ENCODE measurements at regions not wholly inside any gene's neighbourhood (a gene's known extent, or its start where the extent isn't known, plus 50 kb on each side); places are given as distances from the start of the nearest gene placed in this dataset.

DNA sequence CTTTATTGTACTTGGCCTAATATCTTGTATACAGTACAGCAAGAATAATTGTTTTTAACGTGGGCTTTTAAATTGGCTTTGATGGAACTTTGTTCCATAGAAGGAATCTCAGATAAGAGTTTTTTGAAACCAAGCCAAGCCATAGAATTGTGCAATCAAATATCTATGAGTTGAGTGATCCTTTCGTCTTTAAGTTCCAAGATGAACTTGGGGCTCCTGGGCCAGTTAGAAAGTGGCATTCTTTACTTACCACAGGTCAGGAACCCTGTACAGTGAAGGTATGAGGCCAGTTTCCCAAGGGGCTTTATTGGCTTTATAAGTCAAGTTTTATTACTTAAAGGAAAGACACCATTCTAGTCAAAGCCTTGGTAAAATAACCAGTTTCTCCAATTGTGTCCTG lies 2104.2 kb downstream of the PCDH7 start:
- DNase-seq (no peak), ATAC-seq (no peak)
- no peaks in the 10 kb centered on the region for H3K27me3 ChIP-seq
- 29 to 45% methylated on average over 2 of the region's 2 CpGs for WGBS, 2 donors
- intact Hi-C loops (cut with DNase I) = no loop called here
- H3K4me1 ChIP-seq = no peaks in the 10 kb centered on the region
- TF ChIP-seq, protein P1, sequence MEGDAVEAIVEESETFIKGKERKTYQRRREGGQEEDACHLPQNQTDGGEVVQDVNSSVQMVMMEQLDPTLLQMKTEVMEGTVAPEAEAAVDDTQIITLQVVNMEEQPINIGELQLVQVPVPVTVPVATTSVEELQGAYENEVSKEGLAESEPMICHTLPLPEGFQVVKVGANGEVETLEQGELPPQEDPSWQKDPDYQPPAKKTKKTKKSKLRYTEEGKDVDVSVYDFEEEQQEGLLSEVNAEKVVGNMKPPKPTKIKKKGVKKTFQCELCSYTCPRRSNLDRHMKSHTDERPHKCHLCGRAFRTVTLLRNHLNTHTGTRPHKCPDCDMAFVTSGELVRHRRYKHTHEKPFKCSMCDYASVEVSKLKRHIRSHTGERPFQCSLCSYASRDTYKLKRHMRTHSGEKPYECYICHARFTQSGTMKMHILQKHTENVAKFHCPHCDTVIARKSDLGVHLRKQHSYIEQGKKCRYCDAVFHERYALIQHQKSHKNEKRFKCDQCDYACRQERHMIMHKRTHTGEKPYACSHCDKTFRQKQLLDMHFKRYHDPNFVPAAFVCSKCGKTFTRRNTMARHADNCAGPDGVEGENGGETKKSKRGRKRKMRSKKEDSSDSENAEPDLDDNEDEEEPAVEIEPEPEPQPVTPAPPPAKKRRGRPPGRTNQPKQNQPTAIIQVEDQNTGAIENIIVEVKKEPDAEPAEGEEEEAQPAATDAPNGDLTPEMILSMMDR (IDR thresholded peaks at IDR 0.05) = no peak
- no peak overlapping the region for H3K27ac ChIP-seq
- H3K9me3 ChIP-seq = peaks cover 0 to 32% (median 7%) of the 10 kb centered on the region in 11 donors
- H3K36me3 ChIP-seq = no peaks in the 10 kb centered on the region
- H3K4me3 ChIP-seq = no peak overlapping the region

DNA sequence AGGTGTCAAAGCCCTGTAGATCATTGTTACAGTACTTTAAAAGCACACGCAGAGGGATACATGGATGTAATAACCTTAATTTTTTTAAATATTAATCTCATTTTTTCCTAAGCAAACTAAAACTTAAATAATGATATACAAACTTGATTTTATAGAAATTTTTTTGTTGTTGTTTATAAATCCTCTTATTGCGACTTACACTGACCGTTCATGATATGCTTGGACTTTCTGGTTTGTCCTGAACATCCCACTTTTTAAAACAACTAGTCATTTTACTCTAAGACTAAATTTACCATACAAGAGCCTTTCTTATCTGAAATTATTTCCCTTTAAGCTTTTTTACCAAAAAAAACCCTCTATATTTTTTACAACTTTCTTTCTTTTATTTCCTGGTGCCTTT lies 2106.0 kb downstream of the PCDH7 start:
- Histone ChIP-seq H3K36me3 (no peaks in the 10 kb centered on the region), H3K4me1 (no peaks in the 10 kb centered on the region), H3K9me3 (peaks cover 0 to 32% (median 7%) of the 10 kb centered on the region in 11 donors), H3K27ac (no peak overlapping the region), H3K4me3 (no peak overlapping the region), H3K27me3 (no peaks in the 10 kb centered on the region)
- DNase-seq = no peak
- no peak for ATAC-seq
- intact Hi-C loops (cut with DNase I) = no loop called here
- TF ChIP-seq, protein P1 (IDR thresholded peaks at IDR 0.05) = no peak
- WGBS, 2 donors = 86% methylated on average over 3 of the region's 3 CpGs

GRCh38 chr4:32830160-32830559 lies 2110.0 kb downstream of the PCDH7 start:
- TF ChIP-seq, protein P1 (IDR thresholded peaks at IDR 0.05) = no peak
- no peaks in the 10 kb centered on the region for H3K36me3 ChIP-seq
- no peaks in the 10 kb centered on the region for H3K27me3 ChIP-seq
- H3K4me1 ChIP-seq = no peaks in the 10 kb centered on the region
- ATAC-seq (no peak), DNase-seq (no peak)
- H3K27ac ChIP-seq = no peak overlapping the region
- peaks cover 0 to 28% (median 7%) of the 10 kb centered on the region in 11 donors for H3K9me3 ChIP-seq
- H3K4me3 ChIP-seq = no peak overlapping the region
- WGBS, 2 donors = 83% methylated on average over 1 of the region's 1 CpG
- intact Hi-C loops (cut with DNase I) = no loop called here

GRCh38 chr4:32831104-32831503 lies 2110.9 kb downstream of the PCDH7 start:
- ATAC-seq (no peak), DNase-seq (no peak)
- H3K27me3 ChIP-seq = no peaks in the 10 kb centered on the region
- no peak overlapping the region for H3K4me3 ChIP-seq
- TF ChIP-seq, protein P1 (IDR thresholded peaks at IDR 0.05) = no peak
- no peaks in the 10 kb centered on the region for H3K36me3 ChIP-seq
- H3K9me3 ChIP-seq = peaks cover 0 to 23% (median 3%) of the 10 kb centered on the region in 11 donors
- no peak overlapping the region for H3K27ac ChIP-seq
- intact Hi-C loops (cut with DNase I) = no loop called here
- no peaks in the 10 kb centered on the region for H3K4me1 ChIP-seq
